PC-9 (cell line): ENCODE measurements at regions not wholly inside any gene's neighbourhood (a gene's known extent, or its start where the extent isn't known, plus 50 kb on each side); places are given as distances from the start of the nearest gene placed in this dataset.

ENCODE experiments used
- BruUV-seq: library from RNA; stranded (reverse); fragments of 400-500 nt; replicated peaks from 2 replicates; lab custom pipeline; 2021; lab: Mats Ljungman, UMichigan
- CTCF ChIA-PET: fragments of 300-600 bp; sonication (Branson Sonifier 250); formaldehyde crosslinking; loops from one replicate; lab custom pipeline; 2022; ENCODE audit warnings: antibody characterized with exemption; lab: Charles Lee
- POLR2A ChIA-PET: fragments of 300-600 bp; sonication (Branson Sonifier 250); formaldehyde crosslinking; loops from one replicate; lab custom pipeline; 2022; ENCODE audit warnings: antibody characterized with exemption; ENCODE audit not compliant: unreplicated experiment; lab: Charles Lee
- DNase-seq, 2 experiments: peaks; one replicate each; pipeline versions ENCODE4 v3.0.0 to v3.0.0-alpha.2; 2015 to 2022; ENCODE audit warnings: mixed read lengths in 1 of 2
- H2AFZ ChIP-seq: fragments of 200-600 bp; sonication (generic); 2 replicates; pipeline ENCODE4 v1.8.1; 2017; ENCODE audit warnings: antibody characterized with exemption
- H3F3A ChIP-seq: fragments of 200-600 bp; sonication (generic); 2 replicates; pipeline ENCODE4 v1.8.1; 2017; ENCODE audit warnings: antibody characterized with exemption, mild to moderate bottlenecking, low read depth; ENCODE audit not compliant: insufficient read depth
- H3K27ac ChIP-seq: fragments of 200-600 bp; sonication (generic); 2 replicates; pipeline ENCODE4 v1.6.1; 2016; ENCODE audit warnings: mixed run types
- H3K27me3 ChIP-seq: fragments of 200-600 bp; sonication (generic); 2 replicates; pipeline ENCODE4 v1.6.1; 2016; ENCODE audit warnings: low read depth, mixed run types; ENCODE audit not compliant: insufficient read depth
- H3K36me3 ChIP-seq: fragments of 200-600 bp; sonication (generic); 2 replicates; pipeline ENCODE4 v1.6.1; 2016; ENCODE audit warnings: low read depth, mixed run types
- H3K4me1 ChIP-seq: fragments of 200-600 bp; sonication (generic); replicated peaks from 2 replicates; pipeline ENCODE4 v1.6.1; 2016; ENCODE audit warnings: mixed run types; ENCODE audit not compliant: insufficient read depth
- H3K4me2 ChIP-seq: fragments of 200-600 bp; sonication (generic); 2 replicates; pipeline ENCODE4 v1.6.1; 2017; ENCODE audit warnings: mixed run types
- H3K4me3 ChIP-seq: fragments of 200-600 bp; sonication (generic); 2 replicates; pipeline ENCODE4 v1.6.1; 2016; ENCODE audit warnings: mixed run types
- H3K79me2 ChIP-seq: fragments of 200-600 bp; sonication (generic); 2 replicates; pipeline ENCODE4 v1.6.1; 2017; ENCODE audit warnings: low read depth, mixed run types
- H3K9me2 ChIP-seq: fragments of 200-600 bp; sonication (generic); 2 replicates; pipeline ENCODE4 v1.8.1; 2017; ENCODE audit warnings: mild to moderate bottlenecking; ENCODE audit not compliant: insufficient read depth
- H3K9me3 ChIP-seq: fragments of 200-600 bp; sonication (generic); 2 replicates; pipeline ENCODE4 v1.8.1; 2016; ENCODE audit warnings: low read depth; ENCODE audit not compliant: insufficient read depth
- H4K20me1 ChIP-seq: fragments of 200-600 bp; sonication (generic); 2 replicates; pipeline ENCODE4 v1.8.1; 2017; ENCODE audit not compliant: insufficient read depth
- CTCF ChIP-seq: fragments of 200-600 bp; sonication (generic); conservative IDR thresholded peaks from 2 replicates; pipeline ENCODE4 v1.6.1; 2017; ENCODE audit warnings: mixed run types, antibody characterized with exemption, mild to moderate bottlenecking, moderate library complexity
- EZH2 ChIP-seq: fragments of 200-600 bp; sonication (generic); IDR thresholded peaks from 2 replicates; pipeline ENCODE4 v1.8.0; 2017; ENCODE audit warnings: antibody characterized with exemption, low read depth
- intact Hi-C: fragments of 100-400 bp; cut with micrococcal nuclease; formaldehyde crosslinking; loops from one replicate; pipeline ENCODE4 v1.10.0; 2022; ENCODE audit not compliant: unreplicated experiment

- Histone ChIP-seq H2AFZ (no peak overlapping the region), H3K27me3 (peaks cover 7% of the 10 kb centered on the region; the same call in 1 of the 2 replicates), H3K4me3 (no peak overlapping the region), H3K9me3 (no peaks in the 10 kb centered on the region), H3K4me2 (no peak overlapping the region), H3K27ac (no peak overlapping the region), H3K36me3 (no peaks in the 10 kb centered on the region), H3K79me2 (no peaks in the 10 kb centered on the region), H3K4me1 (no peaks in the 10 kb centered on the region), H4K20me1 (no peaks in the 10 kb centered on the region), H3F3A (no peaks in the 10 kb centered on the region), H3K9me2 (no peaks in the 10 kb centered on the region)
- TF ChIP-seq CTCF (no peak), EZH2 (no peak)
- intact Hi-C loops, result no loop called here
- no TSS peak for BruUV-seq
- CTCF ChIA-PET, result no interaction called here
- POLR2A ChIA-PET, result no interaction called here
- no peak for DNase-seq
These were observed 82.0 kb downstream of the CHCHD4 start for GRCh38 chr3:14042680-14043079.

GRCh38 chr3:14039149-14039548 lies 85.5 kb downstream of the CHCHD4 start:
- Histone ChIP-seq H2AFZ (no peak overlapping the region), H3F3A (no peaks in the 10 kb centered on the region), H3K79me2 (no peaks in the 10 kb centered on the region), H3K36me3 (no peaks in the 10 kb centered on the region), H3K27ac (no peak overlapping the region), H4K20me1 (no peaks in the 10 kb centered on the region), H3K4me1 (no peaks in the 10 kb centered on the region), H3K27me3 (0 out of 2 replicates have a peak, but pooled peaks cover 5% of the 10 kb centered on the region), H3K9me2 (no peaks in the 10 kb centered on the region), H3K4me3 (no peak overlapping the region), H3K4me2 (no peak overlapping the region), H3K9me3 (no peaks in the 10 kb centered on the region)
- intact Hi-C loops, result no loop called here
- DNase-seq, result no peak
- no peak for TF ChIP-seq CTCF
- TF ChIP-seq EZH2, result no peak
- ChIA-PET POLR2A (no interaction called here), CTCF (no interaction called here)
- no TSS peak for BruUV-seq

GRCh38 chr3:14037211-14037610 lies 87.5 kb downstream of the CHCHD4 start:
- Histone ChIP-seq H4K20me1 (no peaks in the 10 kb centered on the region), H3K79me2 (no peaks in the 10 kb centered on the region), H3K36me3 (no peaks in the 10 kb centered on the region), H3K27me3 (0 out of 2 replicates have a peak, but pooled peaks cover 1% of the 10 kb centered on the region), H3K4me2 (no peak overlapping the region), H2AFZ (no peak overlapping the region), H3K9me3 (no peaks in the 10 kb centered on the region), H3K9me2 (no peaks in the 10 kb centered on the region), H3K27ac (no peak overlapping the region), H3K4me1 (no peaks in the 10 kb centered on the region), H3K4me3 (no peak overlapping the region), H3F3A (no peaks in the 10 kb centered on the region)
- BruUV-seq, result no TSS peak
- no peak for DNase-seq
- intact Hi-C loops, result no loop called here
- ChIA-PET POLR2A (no interaction called here), CTCF (no interaction called here)
- no peak for TF ChIP-seq EZH2
- no peak for TF ChIP-seq CTCF
